Islet of Langerhans (tissue), 1 donor: ENCODE measurements at regions not wholly inside any gene's neighbourhood (a gene's known extent, or its start where the extent isn't known, plus 50 kb on each side); places are given as distances from the start of the nearest gene placed in this dataset.
"Not testable (repeated sequence)": the region's sequence is repeated elsewhere in the genome, so short reads cannot be mapped to it uniquely, and the experiment has no call there.

Source experiments
- FAIRE-seq: peaks from one replicate; lab custom pipeline; 2011; peaks lifted over from hg19 to GRCh38; lab: Jason Lieb, UNC

DNA sequence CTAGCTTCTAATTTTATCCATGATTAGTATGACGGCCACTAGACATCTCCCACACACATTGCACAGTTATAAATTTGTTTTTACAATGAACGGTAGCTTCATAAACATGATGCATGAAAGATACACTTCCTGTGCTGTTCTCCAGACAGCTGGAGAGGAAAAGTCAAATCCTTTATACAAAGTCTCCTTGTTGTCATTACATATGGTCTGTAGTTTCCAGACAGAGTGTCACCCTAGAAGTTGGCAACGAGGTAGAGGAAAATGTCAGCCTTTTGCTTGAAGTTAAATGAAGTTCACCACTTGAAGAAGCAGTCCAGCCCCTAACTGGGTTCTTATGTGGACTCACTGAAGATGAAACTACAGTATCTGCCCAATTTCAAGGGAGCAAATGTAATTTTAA is 253.0 kb upstream of the P2RY1 start:
- no peak for FAIRE-seq

DNA sequence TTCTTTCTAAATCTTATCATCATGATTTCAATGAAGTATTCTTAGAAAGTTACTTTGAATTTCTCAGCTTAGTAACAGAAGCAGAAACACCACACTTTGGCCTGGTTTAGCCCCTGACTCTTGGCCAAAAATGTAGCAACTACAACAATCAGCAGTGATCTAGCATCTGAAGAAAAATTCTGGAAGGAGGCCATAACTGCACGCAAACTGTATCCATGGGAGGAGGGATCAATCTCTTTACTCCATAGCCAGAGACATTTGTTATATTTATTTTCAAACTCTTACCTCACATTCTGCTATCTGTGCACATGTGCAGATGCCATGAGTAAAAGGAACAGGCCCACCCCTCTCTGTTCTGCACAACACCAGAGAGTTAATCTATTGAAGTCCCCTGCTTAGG is 251.0 kb upstream of the P2RY1 start:
- no peak for FAIRE-seq

DNA sequence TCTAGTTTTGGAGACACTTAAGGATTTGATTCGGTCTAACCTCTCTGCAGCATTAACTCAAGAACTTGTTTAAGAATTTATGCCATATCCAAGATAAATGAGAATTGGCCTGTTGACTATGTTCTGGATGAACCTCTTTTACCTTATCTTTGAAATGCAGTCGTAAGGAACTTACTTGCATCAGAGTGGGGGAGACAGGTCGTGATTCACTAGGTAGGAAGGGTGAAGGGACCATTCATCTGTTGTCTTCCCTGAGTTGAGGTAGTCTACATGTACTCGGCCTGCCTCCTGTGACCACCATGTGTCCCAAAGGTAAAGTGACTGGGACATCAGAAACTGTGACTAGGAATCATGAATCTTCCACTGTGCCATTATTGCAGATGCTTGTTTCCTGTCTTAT is 248.0 kb upstream of the P2RY1 start:
- FAIRE-seq: no peak

DNA sequence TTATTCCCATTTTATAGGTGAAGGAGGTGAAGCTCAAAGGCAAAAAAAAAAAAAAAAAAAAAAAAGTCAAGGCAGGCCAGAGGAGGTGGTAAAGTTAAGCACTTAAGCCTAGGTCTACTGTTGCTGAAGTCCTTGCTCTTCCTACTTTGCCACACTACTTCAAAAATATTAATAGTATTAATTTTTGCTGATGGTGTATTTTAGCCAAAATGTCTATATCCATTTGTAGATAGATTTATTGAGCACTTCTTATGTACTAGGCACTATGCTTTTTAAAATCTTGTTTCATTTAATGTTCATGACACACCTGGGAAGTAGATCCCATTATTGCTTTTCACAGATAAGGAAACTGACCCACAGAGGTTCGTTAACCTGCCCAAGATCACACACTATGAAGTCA is 247.1 kb upstream of the P2RY1 start:
- FAIRE-seq: no peak

DNA sequence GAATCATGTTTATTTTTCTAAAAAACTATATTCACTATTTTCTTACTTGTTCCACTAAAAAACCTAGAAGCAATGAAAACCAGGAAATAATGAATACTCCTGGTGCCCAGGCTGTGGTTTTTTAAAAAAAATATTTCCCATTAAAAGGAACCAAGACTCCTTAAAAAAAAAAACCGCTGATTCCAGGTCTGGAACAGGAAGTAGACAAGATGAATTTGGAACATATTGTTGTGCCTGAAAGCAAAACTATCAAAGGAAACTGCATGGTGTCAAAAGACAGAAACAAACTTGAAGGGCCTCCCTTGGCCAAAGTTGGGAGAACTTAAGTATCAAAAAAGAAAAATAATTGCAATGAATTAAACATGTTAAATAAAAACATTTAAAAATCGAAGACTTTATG is 245.3 kb upstream of the P2RY1 start:
- FAIRE-seq: no peak

DNA sequence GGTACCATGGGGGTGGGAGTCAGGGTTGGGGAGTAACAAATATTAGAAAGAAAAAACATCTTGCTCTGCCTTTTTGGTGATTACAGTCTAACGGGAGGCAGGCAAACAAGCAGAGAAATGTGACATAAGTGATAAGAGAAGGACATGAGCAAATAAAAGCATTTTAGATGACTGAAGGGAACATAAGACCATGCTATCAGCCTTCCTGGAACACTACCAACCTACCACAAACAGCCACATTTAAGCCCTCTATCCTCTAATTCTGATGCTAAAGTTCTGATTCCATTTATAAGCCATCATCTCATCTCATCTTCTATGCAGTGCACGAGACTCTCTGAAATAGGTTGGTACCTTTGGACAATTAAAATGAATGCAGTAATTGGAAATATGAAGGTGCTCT is 243.4 kb upstream of the P2RY1 start:
- no peak for FAIRE-seq

DNA sequence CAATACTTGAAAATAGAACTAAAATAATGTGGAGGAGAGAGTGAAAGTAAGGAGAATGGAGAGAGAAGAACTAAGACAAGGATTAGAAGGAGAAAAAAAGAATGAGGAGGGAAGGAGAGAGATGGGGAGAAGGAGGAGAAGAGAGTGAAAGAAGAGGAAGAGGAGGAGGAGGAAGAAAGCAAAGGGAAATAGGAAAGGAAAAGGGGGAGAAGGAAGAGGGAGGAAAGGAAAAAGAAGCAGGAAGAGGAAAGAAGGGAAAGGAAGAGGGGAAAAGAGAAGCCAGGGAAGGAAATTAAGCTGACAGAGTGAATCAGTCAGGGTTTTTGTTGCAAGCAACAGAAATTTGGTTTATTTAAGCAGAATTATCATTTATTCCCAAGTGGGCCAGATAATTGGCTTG is 241.7 kb upstream of the P2RY1 start:
- no peak for FAIRE-seq

DNA sequence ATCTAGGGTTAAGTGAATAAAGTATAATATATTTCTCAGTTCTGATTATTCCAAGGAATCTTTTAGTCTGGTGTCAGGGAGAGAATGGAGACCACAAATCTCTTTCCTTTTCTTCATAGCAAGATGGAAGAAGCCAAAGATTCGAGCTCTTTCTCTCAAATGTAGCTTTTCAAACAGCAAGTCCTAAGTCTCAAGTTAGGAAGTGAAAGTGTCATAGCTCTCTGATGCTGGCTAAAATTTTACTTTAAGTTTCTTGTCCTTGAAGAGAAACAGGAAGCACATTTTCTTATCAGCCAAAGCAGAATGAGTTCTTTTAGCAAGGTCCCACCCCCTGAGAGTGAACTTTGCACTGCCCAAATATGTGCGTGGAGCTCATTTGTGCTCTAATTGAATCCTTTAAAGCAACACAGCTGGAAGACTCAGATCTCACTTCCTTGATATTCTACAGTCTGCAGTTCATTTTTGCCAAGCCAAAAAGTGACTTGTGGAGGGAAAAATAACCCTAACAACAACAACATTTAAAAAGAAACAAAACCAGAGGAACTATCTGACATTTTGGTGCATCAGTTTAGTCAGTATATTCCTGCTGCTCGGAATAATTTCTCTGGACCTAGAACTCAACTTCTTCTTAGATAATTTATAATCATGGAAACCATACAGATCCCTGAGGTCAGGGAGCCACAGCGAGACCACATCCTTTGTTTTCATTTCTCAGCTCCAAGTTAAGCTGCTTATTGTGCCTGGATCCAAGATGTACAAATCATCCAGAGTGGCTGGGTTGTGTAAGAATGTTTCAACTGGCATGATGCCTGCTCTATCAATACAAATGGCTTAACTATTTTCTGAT is 238.7 kb upstream of the P2RY1 start:
- no peak for FAIRE-seq

DNA sequence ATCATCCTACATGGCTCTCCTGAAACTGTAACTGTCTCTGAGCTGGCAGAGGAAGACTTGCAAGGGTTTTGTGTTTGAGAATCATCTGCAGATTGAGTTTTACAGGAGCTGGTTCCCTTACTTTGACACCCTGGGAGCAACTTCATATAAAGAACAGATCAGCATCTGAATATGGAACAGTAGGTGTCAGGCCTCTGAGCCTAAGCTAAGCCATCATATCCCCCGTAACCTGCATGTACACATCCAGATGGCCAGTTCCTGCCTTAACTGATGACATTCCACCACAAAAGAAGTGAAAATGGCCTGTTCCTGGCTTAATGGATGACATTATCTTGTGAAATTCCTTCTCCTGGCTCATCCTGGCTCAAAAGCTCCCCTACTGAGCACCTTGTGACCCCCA is 238.1 kb upstream of the P2RY1 start:
- not testable (repeated sequence) for FAIRE-seq

DNA sequence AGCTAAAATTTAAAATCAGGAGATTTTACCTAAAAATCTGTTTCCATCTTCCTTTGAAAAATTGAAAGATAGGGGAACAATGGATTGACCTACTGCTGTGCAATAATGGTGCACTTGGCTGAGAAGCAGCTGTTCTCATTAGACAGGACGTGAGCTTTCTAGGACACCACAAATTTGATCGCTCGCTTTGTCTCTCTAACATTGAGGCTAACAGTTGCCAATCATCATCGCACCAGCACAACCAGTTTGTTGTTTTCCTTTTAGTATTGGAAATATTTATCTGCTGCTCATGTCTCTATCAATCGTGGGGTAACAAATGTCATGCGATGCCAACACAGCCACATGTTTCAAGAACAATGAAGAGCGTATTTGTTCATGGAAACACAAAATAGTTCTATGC is 228.8 kb upstream of the P2RY1 start:
- no peak for FAIRE-seq

DNA sequence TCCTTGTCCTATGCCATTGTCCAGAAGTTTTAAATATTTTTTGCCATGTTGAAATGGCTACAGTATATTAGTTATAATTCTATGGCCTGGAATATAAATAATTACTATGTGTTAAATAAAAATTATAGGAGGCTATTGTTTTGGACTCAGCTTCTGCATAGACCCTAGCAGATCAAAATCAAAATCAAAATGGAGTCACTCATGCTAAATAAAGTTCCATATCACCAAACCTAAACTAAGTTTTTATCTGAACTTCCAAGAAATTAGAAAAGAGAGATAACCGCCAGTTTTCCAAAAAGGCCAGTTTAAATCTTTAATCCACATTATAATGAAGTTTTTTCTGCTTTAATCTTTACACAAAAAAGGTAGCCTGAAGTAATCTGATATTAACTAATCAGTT is 227.8 kb upstream of the P2RY1 start:
- FAIRE-seq: no peak

DNA sequence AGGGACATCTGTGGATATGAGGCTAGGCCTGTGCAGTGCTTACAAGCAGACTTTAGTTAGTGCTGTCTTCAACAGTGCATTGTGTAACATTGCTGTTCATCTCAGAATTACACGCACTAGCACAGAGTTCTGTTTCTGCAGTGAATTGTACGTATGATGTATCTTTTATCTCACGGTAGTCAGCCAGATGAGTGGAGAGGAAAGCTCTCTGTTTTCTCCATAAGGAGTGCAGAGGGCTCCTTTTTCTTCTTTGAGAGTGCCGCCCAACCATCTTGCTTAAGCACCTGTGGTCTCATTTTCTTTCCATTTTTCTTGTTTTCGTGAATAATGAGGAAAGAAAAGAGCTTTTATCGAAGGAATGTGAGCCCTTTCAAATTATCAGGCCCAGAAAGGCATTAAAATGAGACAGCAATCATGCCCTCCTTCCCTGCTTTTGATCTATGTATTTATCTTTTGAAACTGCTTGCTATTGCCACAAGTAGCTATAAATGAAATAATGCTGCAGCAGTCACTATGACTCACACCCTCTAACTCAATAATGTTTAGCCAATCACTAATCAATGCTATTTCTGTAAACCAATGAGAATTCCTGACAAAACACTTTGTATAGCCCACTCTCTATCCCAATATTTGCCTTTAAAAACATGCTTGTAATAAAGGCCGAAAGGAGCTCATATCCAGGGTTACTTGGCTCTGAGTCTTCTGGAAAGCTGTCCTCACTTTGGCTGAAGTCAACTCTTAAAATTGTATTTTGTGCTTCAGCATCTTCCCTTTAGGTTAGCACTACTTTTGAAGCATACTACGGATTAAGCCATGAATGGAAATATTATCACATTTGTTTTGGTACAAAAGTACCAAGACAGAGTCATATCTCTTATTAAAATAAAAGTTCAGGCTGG is 226.0 kb upstream of the P2RY1 start:
- no peak for FAIRE-seq

DNA sequence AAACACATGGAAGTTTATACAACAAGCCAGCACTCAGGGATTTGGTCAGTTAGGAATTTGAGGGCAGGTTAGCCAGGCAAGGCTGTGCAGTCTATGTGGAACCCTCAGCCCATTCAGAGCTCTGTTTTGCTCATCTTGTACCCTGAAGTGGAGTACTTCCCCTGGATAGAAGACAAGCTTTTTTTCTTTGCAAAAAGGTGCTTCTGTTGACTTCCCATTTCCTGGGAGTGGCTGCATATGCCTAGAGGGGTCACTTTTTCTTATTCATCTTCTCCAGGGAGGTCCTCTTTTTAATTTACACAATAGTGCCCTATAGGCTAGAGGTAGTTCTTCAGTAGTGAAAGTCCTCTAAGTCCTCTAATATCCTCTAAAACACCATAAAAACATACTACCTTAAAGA is 225.0 kb upstream of the P2RY1 start:
- FAIRE-seq: no peak

DNA sequence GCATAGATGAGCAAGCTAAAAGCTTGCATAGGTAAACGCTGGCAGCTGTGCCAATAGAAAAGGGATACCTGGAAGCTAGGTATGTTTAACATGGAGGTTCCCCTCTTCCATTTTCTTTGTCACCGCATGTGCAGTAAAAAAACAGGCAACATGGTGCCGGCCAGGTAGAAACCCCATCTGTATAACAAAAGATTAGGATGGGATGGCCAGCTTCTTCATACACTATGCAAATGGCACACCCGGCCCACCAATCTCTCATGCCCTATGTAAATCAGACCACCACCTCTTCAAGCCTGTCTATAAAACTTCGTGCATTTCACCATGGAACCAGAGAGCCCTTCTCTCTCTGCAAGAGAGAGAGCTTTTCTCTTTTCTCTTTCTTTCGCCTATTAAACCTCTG is 224.3 kb upstream of the P2RY1 start:
- FAIRE-seq: no peak

DNA sequence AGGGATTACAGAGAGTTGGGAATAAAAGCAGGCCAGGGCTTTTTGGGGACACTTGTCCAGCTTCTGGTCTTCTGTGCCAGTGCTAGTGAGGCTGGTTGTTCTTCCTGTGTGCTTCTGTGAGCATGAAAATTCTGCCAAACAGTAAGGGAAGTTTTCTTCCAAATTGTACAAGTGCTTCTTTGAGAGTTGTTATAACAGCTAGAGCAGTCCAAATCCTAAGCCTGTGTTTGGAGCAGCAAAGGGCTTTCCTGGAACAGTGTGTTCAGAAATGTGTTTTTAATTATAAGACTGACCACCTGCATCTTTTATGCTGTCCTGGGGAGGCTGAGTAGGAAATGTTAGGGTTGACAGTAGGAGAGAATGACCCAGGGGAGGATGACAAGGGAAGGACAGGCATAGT is 223.0 kb upstream of the P2RY1 start:
- FAIRE-seq: no peak

DNA sequence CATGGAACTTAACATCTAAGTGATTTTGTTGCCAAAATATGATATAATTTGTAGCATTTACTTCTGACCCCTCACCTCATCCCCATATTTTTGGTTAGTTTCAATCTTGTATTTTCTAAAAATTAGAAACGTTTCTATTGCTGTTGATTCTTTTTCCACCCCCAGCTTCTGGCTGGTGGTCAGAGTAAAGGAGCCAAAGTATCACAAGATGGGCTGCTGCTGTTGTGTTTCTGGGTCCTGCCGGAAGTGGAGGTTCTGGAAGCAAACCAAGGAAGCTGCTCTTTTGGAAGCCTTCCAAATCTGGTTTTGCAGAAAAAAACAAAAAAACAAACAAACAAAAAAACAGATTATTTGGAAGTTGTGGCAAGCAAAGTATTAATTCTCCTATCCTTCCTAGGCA is 221.1 kb upstream of the P2RY1 start:
- FAIRE-seq: no peak

DNA sequence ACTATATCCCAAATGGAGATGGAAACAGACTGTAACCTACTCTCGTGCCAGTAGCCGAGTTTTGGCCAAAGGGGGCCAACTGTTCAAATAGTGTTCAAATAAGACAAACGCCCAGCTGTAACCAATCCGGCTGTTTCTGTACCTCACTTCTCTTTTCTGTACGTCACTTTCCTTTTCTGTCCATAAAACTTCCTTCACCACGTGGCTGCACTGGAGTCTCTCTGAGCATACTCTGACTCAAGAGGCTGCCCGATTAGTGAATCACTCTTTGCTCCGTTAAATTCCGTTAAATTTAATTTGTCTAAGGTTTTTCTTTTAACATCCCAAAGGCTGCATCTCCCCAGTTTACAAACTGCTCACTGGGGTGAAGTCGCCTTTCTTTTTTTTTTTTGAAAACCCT is 219.2 kb upstream of the P2RY1 start:
- no peak for FAIRE-seq

DNA sequence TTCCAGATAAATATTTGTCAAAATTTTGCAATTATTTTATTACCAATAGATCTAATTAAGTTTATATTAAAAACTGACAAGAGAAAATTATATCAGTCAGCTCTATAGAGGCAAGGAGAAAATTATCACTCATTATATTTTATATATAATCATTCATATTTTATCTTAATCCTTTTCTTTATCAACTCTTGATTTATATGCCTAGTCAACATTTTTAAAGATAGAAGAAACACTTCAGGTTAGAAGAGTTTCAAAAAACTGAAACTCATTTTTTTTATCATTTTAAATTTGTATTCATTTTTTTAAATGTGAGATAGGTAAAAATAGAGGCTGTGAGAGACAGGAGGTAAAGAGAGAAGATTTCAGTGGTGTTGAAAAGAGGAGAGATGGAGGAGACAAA is 217.3 kb upstream of the P2RY1 start:
- FAIRE-seq: no peak

DNA sequence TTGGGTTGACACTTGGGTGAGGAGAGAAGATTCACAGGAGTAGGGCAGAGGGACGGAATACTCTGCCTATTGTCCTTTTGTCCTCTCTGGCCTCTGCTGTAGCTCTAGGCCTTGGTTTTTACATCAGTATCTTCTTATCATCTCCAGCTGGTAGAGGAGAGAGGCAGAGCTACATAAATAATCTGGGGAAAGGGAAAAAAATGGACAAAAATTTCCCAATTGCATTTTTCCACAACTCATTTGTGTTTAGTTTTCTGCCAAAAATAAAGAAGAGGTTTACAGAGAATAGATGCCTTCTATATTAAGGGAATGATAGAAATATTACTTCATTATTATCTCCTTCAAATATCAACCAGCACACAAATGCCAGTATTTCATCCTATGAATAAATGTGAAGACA is 216.4 kb upstream of the P2RY1 start:
- FAIRE-seq: no peak

DNA sequence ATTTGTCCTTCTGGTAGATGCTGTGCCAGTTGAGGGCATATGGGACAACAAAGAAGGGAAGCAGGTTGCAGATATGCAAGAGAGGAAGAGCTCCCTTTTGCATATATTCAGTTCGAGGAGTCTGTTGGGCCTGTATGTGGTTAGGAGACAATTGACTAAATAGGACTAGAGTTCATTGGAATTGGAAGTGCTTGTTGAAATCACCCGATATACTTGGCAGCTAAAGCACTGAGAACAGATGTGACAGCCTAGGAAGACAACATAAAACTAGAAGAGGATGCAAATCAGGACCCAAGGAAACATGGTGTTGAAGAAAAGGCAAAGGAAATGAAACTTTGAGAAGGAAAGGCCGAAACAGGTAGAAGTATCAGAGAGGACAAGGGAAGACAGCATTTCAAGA is 215.2 kb upstream of the P2RY1 start:
- FAIRE-seq: no peak

DNA sequence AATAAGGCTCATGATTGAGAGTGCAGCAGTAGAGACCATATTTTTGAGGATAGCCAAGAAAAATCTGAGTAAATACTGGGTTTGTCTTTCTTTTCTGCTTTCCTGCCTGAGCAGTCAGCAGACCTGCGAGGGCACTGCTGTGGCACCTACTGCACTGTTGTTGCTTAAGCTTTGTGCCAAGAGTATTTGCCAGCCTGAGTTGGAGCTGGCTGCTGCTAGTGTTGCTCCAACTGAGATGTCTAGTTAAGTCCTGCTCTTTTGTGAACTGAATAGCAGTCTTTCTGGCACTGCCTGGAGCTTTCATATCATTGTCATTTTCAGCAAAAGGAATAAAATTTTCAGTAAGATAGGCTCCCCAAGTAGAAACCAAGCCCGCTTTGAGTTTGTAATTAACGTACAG is 214.5 kb upstream of the P2RY1 start:
- FAIRE-seq: no peak

DNA sequence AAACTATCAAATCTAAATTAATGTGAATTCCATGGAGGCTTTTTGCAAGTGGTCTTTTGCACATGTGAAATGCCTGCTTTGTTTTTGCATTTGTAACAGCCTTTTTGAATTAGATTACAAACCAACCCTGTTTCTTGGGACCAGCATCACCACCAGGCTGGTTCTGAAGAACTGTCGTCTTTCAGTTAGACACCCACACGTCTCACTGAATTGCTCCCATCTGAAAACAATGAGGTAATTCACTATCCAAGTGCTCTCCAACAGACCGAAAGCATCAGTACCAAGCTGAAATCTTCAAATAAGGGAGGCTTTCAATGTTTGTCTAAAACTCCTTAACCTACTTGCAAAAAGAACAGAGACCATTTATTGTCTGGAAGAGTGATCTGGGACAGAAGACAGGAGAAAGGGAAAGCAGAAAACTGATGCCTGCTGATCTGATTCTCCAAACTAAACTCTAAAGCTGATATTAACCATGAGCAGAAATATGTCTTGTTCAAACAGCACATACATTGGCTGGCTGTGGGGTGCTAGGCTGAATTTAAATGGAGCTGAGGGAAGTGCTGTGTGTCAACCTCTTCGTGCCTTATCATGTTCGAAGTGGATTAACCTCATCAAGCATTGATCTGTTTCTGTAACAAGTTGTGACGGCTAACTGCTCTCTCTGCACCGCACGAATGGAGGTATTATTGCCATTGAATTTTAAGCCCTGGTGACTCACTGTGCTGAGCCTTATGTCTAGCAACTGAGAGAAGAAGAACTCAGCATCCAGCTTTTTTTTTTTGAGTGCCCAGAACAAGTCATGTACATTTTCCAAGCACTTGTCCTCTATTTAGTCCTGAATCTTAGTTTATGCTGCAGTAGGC is 213.7 kb upstream of the P2RY1 start:
- no peak for FAIRE-seq
